Ovary (tissue), 3 donors: ENCODE measurements at regions not wholly inside any gene's neighbourhood (a gene's known extent, or its start where the extent isn't known, plus 50 kb on each side); places are given as distances from the start of the nearest gene placed in this dataset.

Experiments used
- EP300 ChIP-seq: sonication (generic); formaldehyde crosslinking; IDR thresholded peaks from one replicate; pipeline ENCODE4 v1.6.1; 2017; ENCODE audit warnings: antibody characterized with exemption
- POLR2A ChIP-seq: fragments of 450-650 bp; IDR thresholded peaks from one replicate; pipeline ENCODE4 v1.6.1; 2017; ENCODE audit warnings: antibody characterized with exemption, mild to moderate bottlenecking, moderate library complexity
- TF ChIP-seq, protein P1 (sequence below), 3 donors: fragments of 450-650 bp in 2 of 3; fragments of 200-600 bp in 1 of 3; IDR thresholded peaks; one replicate each; pipeline versions ENCODE4 v1.5.1 to v1.8.0; 2016 to 2022; ENCODE audit warnings: antibody characterized with exemption in 3 of 3, mild to moderate bottlenecking in 1 of 3
- donor health status: DM: no; HTN: no; CAD: no.

DNA sequence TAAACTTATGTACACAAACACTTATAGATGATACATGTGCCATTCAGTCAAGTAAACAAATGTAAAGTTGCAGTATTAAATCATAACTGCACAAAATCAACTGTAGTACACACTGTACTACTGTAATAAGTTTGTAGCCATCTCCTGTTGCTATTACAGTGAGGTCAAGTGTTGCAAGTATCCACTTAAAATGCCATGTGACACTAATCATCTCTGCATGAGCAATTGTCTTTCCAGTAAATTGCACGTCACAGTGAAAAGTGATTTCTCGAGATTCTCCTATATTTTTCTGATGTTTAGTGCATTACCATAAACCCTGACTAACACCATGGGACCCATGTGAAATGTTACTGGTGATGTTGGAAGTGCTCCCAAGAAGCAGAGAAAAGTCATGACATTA is 293.3 kb upstream of the SP4 start:
- TF ChIP-seq, protein P1, sequence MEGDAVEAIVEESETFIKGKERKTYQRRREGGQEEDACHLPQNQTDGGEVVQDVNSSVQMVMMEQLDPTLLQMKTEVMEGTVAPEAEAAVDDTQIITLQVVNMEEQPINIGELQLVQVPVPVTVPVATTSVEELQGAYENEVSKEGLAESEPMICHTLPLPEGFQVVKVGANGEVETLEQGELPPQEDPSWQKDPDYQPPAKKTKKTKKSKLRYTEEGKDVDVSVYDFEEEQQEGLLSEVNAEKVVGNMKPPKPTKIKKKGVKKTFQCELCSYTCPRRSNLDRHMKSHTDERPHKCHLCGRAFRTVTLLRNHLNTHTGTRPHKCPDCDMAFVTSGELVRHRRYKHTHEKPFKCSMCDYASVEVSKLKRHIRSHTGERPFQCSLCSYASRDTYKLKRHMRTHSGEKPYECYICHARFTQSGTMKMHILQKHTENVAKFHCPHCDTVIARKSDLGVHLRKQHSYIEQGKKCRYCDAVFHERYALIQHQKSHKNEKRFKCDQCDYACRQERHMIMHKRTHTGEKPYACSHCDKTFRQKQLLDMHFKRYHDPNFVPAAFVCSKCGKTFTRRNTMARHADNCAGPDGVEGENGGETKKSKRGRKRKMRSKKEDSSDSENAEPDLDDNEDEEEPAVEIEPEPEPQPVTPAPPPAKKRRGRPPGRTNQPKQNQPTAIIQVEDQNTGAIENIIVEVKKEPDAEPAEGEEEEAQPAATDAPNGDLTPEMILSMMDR (IDR thresholded peaks at IDR 0.05) = no peak
- TF ChIP-seq EP300 (no peak), POLR2A (no peak)
